ENCODE measurements at regions not wholly inside any gene's neighbourhood (a gene's known extent, or its start where the extent isn't known, plus 50 kb on each side); places are given as distances from the start of the nearest gene placed in this dataset.

DNA sequence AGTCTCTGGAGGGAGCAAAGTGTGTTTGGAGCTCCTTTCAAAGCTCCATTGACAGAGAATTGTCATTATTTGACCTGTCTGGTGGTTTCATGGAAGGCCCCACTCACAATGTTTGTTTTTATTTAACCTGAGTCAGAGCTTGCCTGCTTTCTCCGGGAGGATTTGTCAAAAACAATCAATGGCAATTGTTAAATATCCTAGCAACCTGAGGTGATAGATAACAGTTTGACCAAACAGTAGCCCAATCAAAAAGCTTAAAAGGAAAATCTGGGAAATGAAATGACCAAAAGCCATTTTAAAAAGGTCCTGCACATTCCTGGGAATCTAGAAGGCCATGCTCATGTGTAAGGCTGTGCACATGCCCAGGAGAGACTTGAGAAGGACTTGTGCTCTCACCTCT is 177.2 kb upstream of the POC5 start (continued):
- no peak for TF ChIP-seq ASH2L (IDR thresholded peaks at IDR 0.05; ENCODE audit: low read length)
- no peak for TF ChIP-seq SP2 (IDR thresholded peaks at IDR 0.05; ENCODE audit: low read length)
- TF ChIP-seq CREB1 (IDR thresholded peaks at IDR 0.05) = no peak
- TF ChIP-seq YY1 (IDR thresholded peaks at IDR 0.05; ENCODE audit: low read depth, low read length) = no peak
- TF ChIP-seq NANOG (IDR thresholded peaks at IDR 0.05; ENCODE audit: insufficient read depth, low read depth, low read length, poor library complexity, severe bottlenecking) = no peak
- TF ChIP-seq SIRT6 (IDR thresholded peaks at IDR 0.05; ENCODE audit: low read length) = no peak
- TF ChIP-seq KDM5A (IDR thresholded peaks at IDR 0.05; ENCODE audit: low read length) = no peak
- no peak for TF ChIP-seq SIX5 (IDR thresholded peaks at IDR 0.05; ENCODE audit: low read depth, low read length)
- no peak for TF ChIP-seq POLR2AphosphoS5 (IDR thresholded peaks at IDR 0.05; ENCODE audit: low read depth, low read length)
- TF ChIP-seq KDM1A (IDR thresholded peaks at IDR 0.05; ENCODE audit: borderline replicate concordance, low read length) = no peak
- no peak for TF ChIP-seq TEAD4 (IDR thresholded peaks at IDR 0.05; ENCODE audit: low read depth, low read length)

Measured in H1 (cell line).